MV-4-11 (cell line): ENCODE measurements at regions not wholly inside any gene's neighbourhood (a gene's known extent, or its start where the extent isn't known, plus 50 kb on each side); places are given as distances from the start of the nearest gene placed in this dataset.

Experiments
- DNase-seq: peaks from one replicate; lab custom pipeline; 2025; lab: John Stamatoyannopoulos, UW

- no peak for DNase-seq
Observed at GRCh38 chr9:71183251-71183650, 61.8 kb upstream of the TRPM3 start.

- no peak for DNase-seq
Observed at GRCh38 chr9:71179183-71179582, 57.8 kb upstream of the TRPM3 start.

GRCh38 chr9:71177901-71178300 lies 56.5 kb upstream of the TRPM3 start:
- no peak for DNase-seq

GRCh38 chr9:71171517-71171916 lies 50.1 kb upstream of the TRPM3 start:
- no peak for DNase-seq
